GM18873 (cell line): ENCODE measurements at regions not wholly inside any gene's neighbourhood (a gene's known extent, or its start where the extent isn't known, plus 50 kb on each side); places are given as distances from the start of the nearest gene placed in this dataset.
A peak's percentile ranks its signal among the peaks of the same experiment; 100 is the strongest.

Source experiments
- ATAC-seq: cut with Tn5 transposase; IDR thresholded peaks from one replicate; pipeline ENCODE4 v1.9.1; 2021; ENCODE audit warnings: mild to moderate bottlenecking, moderate library complexity, moderate number of reproducible peaks; ENCODE audit not compliant: unreplicated experiment, low FRiP score

- no peak for ATAC-seq
Measured at GRCh38 chr3:168219530-168219929, 123.8 kb upstream of the GOLIM4 start.

GRCh38 chr3:168218600-168218999 is 122.9 kb upstream of the GOLIM4 start:
- ATAC-seq: no peak

GRCh38 chr3:168216851-168217250 is 121.1 kb upstream of the GOLIM4 start:
- no peak for ATAC-seq

GRCh38 chr3:168213920-168214319 is 118.2 kb upstream of the GOLIM4 start:
- ATAC-seq: peak; percentile 89

GRCh38 chr3:168212664-168213285 is 117.1 kb upstream of the GOLIM4 start:
- no peak for ATAC-seq

- ATAC-seq: no peak
Measured at GRCh38 chr3:168205451-168205850, 109.7 kb upstream of the GOLIM4 start.

GRCh38 chr3:168197162-168197561 is 101.4 kb upstream of the GOLIM4 start:
- ATAC-seq: no peak

GRCh38 chr3:168191856-168192255 is 96.1 kb upstream of the GOLIM4 start:
- no peak for ATAC-seq

- no peak for ATAC-seq
Measured at GRCh38 chr3:168187233-168187632, 91.5 kb upstream of the GOLIM4 start.

- ATAC-seq: no peak
Measured at GRCh38 chr3:168186293-168186983, 90.7 kb upstream of the GOLIM4 start.

GRCh38 chr3:168183774-168184173 is 88.0 kb upstream of the GOLIM4 start:
- no peak for ATAC-seq

- ATAC-seq: no peak
Measured at GRCh38 chr3:168168743-168169142, 73.0 kb upstream of the GOLIM4 start.

- peak; percentile 78 for ATAC-seq
Measured at GRCh38 chr3:168165390-168166269, 69.9 kb upstream of the GOLIM4 start.

- no peak for ATAC-seq
Measured at GRCh38 chr3:168162172-168162571, 66.4 kb upstream of the GOLIM4 start.

GRCh38 chr3:168161696-168162095 is 66.0 kb upstream of the GOLIM4 start:
- ATAC-seq: no peak

GRCh38 chr3:168157903-168158302 is 62.2 kb upstream of the GOLIM4 start:
- no peak for ATAC-seq

- ATAC-seq: no peak
Measured at GRCh38 chr3:168157099-168157700, 61.5 kb upstream of the GOLIM4 start.

- ATAC-seq: no peak
Measured at GRCh38 chr3:168156479-168156878, 60.8 kb upstream of the GOLIM4 start.

GRCh38 chr3:168155303-168155702 is 59.6 kb upstream of the GOLIM4 start:
- ATAC-seq: no peak

- ATAC-seq: no peak
Measured at GRCh38 chr3:168154089-168154488, 58.4 kb upstream of the GOLIM4 start.

- ATAC-seq: no peak
Measured at GRCh38 chr3:168152149-168152548, 56.4 kb upstream of the GOLIM4 start.
